Colonic mucosa (tissue), 4 donors: ENCODE measurements at regions not wholly inside any gene's neighbourhood (a gene's known extent, or its start where the extent isn't known, plus 50 kb on each side); places are given as distances from the start of the nearest gene placed in this dataset.

Experiments used
- DNase-seq: peaks from one replicate; pipeline ENCODE4 v3.0.0-alpha.2; 2020
- H3K27ac ChIP-seq: fragments of 200-600 bp; one replicate; pipeline ENCODE4 v1.8.0; 2021
- H3K27me3 ChIP-seq: fragments of 200-600 bp; one replicate; pipeline ENCODE4 v1.8.0; 2021
- H3K36me3 ChIP-seq: fragments of 200-600 bp; one replicate; pipeline ENCODE4 v1.8.0; 2021
- H3K4me1 ChIP-seq: fragments of 200-600 bp; one replicate; pipeline ENCODE4 v1.8.0; 2021; ENCODE audit warnings: mild to moderate bottlenecking
- H3K4me3 ChIP-seq: fragments of 200-600 bp; one replicate; pipeline ENCODE4 v1.8.0; 2021
- H3K9ac ChIP-seq, 2 donors: one replicate each; pipeline ENCODE4 v1.7.0; 2013; ENCODE audit warnings: control low read depth in 2 of 2, low read depth in 2 of 2, low read length in 2 of 2
- H3K9me3 ChIP-seq: fragments of 200-600 bp; one replicate; pipeline ENCODE4 v1.8.0; 2021
- CTCF ChIP-seq: fragments of 200-600 bp; IDR thresholded peaks from one replicate; pipeline ENCODE4 v1.8.0; 2022; ENCODE audit warnings: antibody characterized with exemption, mild to moderate bottlenecking
- intact Hi-C: fragments of 100-400 bp; cut with DNase I; formaldehyde crosslinking; loops from one replicate; pipeline ENCODE4 v1.14.1; 2022
- donor health status: healthy.
- donor health status: DM: no; HTN: no; CAD: no.
- donor health status: DM: no; HTN: no; CAD: no.

GRCh38 chr6:14739827-14740226 lies 506.0 kb upstream of the JARID2 start:
- H3K27ac ChIP-seq = no peak overlapping the region
- no peak overlapping the region for H3K4me3 ChIP-seq
- H3K4me1 ChIP-seq = no peaks in the 10 kb centered on the region
- no peak overlapping the region for H3K9ac ChIP-seq
- TF ChIP-seq CTCF = no peak
- no peaks in the 10 kb centered on the region for H3K36me3 ChIP-seq
- no peaks in the 10 kb centered on the region for H3K27me3 ChIP-seq
- DNase-seq = no peak
- intact Hi-C loops = no loop called here
- no peaks in the 10 kb centered on the region for H3K9me3 ChIP-seq

- Histone ChIP-seq H3K36me3 (no peaks in the 10 kb centered on the region), H3K9me3 (no peaks in the 10 kb centered on the region), H3K9ac (no peak overlapping the region), H3K27ac (no peak overlapping the region), H3K4me1 (no peaks in the 10 kb centered on the region), H3K4me3 (no peak overlapping the region), H3K27me3 (no peaks in the 10 kb centered on the region)
- intact Hi-C loops = no loop called here
- no peak for TF ChIP-seq CTCF
- no peak for DNase-seq
Measured at GRCh38 chr6:14742171-14742570, 503.7 kb upstream of the JARID2 start.

GRCh38 chr6:14742680-14743079 lies 503.2 kb upstream of the JARID2 start:
- Histone ChIP-seq H3K4me1 (no peaks in the 10 kb centered on the region), H3K9me3 (no peaks in the 10 kb centered on the region), H3K27me3 (no peaks in the 10 kb centered on the region), H3K36me3 (no peaks in the 10 kb centered on the region), H3K9ac (no peak overlapping the region), H3K4me3 (no peak overlapping the region), H3K27ac (no peak overlapping the region)
- no peak for TF ChIP-seq CTCF
- DNase-seq = no peak
- intact Hi-C loops = no loop called here

GRCh38 chr6:14743144-14743473 lies 502.8 kb upstream of the JARID2 start:
- intact Hi-C loops = no loop called here
- DNase-seq = no peak
- no peaks in the 10 kb centered on the region for H3K9me3 ChIP-seq
- no peaks in the 10 kb centered on the region for H3K4me1 ChIP-seq
- no peak for TF ChIP-seq CTCF
- no peak overlapping the region for H3K9ac ChIP-seq
- H3K27ac ChIP-seq = no peak overlapping the region
- no peaks in the 10 kb centered on the region for H3K27me3 ChIP-seq
- no peak overlapping the region for H3K4me3 ChIP-seq
- no peaks in the 10 kb centered on the region for H3K36me3 ChIP-seq

GRCh38 chr6:14743474-14744211 lies 502.2 kb upstream of the JARID2 start:
- no peak for DNase-seq
- Histone ChIP-seq H3K27me3 (no peaks in the 10 kb centered on the region), H3K4me1 (no peaks in the 10 kb centered on the region), H3K27ac (no peak overlapping the region), H3K36me3 (no peaks in the 10 kb centered on the region), H3K9me3 (no peaks in the 10 kb centered on the region), H3K9ac (no peak overlapping the region), H3K4me3 (no peak overlapping the region)
- intact Hi-C loops = no loop called here
- no peak for TF ChIP-seq CTCF
